GM06990 (cell line): ENCODE measurements at regions not wholly inside any gene's neighbourhood (a gene's known extent, or its start where the extent isn't known, plus 50 kb on each side); places are given as distances from the start of the nearest gene placed in this dataset.

ENCODE experiments used
- DNase-seq: peaks from one replicate; pipeline ENCODE4 v3.0.0-alpha.2; 2011; ENCODE audit not compliant: insufficient read length; ENCODE audit errors: extremely low read depth
- H3K27me3 ChIP-seq: replicated peaks from 2 replicates; pipeline ENCODE4 v1.6.0; 2011; ENCODE audit warnings: low read length; ENCODE audit not compliant: control insufficient read depth, insufficient read depth
- H3K36me3 ChIP-seq: 2 replicates; pipeline ENCODE4 v1.5.1; 2011; ENCODE audit warnings: low read length; ENCODE audit not compliant: control insufficient read depth, insufficient read depth
- H3K4me3 ChIP-seq: replicated peaks from 2 replicates; pipeline ENCODE4 v1.5.1; 2011; ENCODE audit warnings: low read depth, mild to moderate bottlenecking, control low read depth, low read length
- CTCF ChIP-seq: IDR thresholded peaks from 2 replicates; pipeline ENCODE4 v1.5.1; 2011; ENCODE audit warnings: low read length, control low read depth, mild to moderate bottlenecking, inconsistent platforms; ENCODE audit not compliant: insufficient read depth, poor library complexity, severe bottlenecking

DNA sequence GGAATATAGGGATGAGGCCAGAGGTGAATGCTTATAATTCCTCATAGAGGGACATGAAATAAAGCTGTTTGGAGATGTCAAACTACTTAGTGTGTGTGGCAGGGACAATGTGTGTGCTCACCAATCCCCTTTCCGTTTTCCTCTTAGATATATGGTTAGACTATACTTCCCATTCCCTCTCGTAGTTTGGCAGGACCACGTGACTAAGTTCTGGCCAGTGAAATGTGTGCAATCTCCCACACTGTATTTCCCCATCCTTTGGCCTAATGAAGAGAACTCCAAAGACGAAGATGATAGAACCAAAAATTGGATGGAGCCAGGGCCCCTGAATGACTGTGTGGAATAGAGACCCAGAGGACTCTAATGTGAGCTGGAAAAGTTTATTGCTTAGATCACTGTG lies 233.4 kb upstream of the KLF4 start:
- Histone ChIP-seq H3K4me3 (no peak overlapping the region), H3K27me3 (no peaks in the 10 kb centered on the region), H3K36me3 (no peaks in the 10 kb centered on the region)
- no peak for DNase-seq
- TF ChIP-seq CTCF: no peak

- no peaks in the 10 kb centered on the region for H3K36me3 ChIP-seq
- H3K27me3 ChIP-seq: no peaks in the 10 kb centered on the region
- DNase-seq: no peak
- no peak overlapping the region for H3K4me3 ChIP-seq
- TF ChIP-seq CTCF: no peak
These were observed 232.2 kb upstream of the KLF4 start for GRCh38 chr9:107721705-107722245.

DNA sequence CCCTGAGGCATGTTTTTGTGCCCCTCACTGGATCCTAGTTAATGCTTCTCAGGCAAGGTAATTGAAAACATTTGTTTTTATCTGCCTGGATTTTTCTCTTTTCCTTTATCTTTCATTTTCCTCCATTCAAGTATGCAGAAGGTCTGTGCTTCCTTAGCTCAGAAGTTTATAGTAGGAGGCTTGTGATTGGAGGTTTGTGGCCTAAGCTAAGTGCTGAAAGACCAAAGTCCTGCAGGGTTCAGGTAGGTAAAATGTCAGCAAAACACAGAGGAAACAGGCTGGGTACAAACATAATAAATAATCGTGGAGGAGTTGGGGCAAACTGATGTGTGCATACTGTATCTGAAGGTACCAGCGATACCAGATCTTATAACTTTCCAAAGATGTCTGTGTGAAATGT lies 230.9 kb upstream of the KLF4 start:
- no peak for TF ChIP-seq CTCF
- DNase-seq: no peak
- Histone ChIP-seq H3K27me3 (no peaks in the 10 kb centered on the region), H3K4me3 (no peak overlapping the region), H3K36me3 (no peaks in the 10 kb centered on the region)

- no peak for DNase-seq
- H3K36me3 ChIP-seq: no peaks in the 10 kb centered on the region
- H3K27me3 ChIP-seq: no peaks in the 10 kb centered on the region
- H3K4me3 ChIP-seq: no peak overlapping the region
- no peak for TF ChIP-seq CTCF
These were observed 228.2 kb upstream of the KLF4 start for GRCh38 chr9:107717529-107718314.

DNA sequence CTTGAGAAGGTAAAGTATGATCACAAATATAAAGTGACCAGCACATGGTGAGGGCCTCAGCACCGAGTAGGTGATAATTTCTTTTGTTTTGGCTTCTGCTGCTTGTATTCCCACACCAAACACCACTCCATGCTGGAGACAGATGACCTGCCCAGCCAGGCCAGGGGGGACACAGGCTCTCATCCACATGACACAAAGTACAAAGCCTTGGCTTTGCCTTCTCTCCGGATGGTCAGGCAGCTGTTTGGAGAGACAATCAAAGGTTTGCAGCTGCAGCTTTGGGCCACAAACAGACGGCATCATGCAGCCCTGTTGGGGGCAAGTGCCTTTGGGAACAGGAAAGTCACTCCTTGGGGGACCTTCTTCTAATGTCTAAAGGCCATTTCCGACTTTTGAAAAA lies 226.2 kb upstream of the KLF4 start:
- Histone ChIP-seq H3K4me3 (no peak overlapping the region), H3K36me3 (no peaks in the 10 kb centered on the region), H3K27me3 (no peaks in the 10 kb centered on the region)
- no peak for TF ChIP-seq CTCF
- no peak for DNase-seq
